HG03460 (cell line): ENCODE measurements at regions not wholly inside any gene's neighbourhood (a gene's known extent, or its start where the extent isn't known, plus 50 kb on each side); places are given as distances from the start of the nearest gene placed in this dataset.
"Not testable (repeated sequence)": the region's sequence is repeated elsewhere in the genome, so short reads cannot be mapped to it uniquely, and the experiment has no call there.

ENCODE experiments used
- ATAC-seq: cut with Tn5 transposase; IDR thresholded peaks from one replicate; pipeline ENCODE4 v1.9.1; 2021; ENCODE audit not compliant: unreplicated experiment

DNA sequence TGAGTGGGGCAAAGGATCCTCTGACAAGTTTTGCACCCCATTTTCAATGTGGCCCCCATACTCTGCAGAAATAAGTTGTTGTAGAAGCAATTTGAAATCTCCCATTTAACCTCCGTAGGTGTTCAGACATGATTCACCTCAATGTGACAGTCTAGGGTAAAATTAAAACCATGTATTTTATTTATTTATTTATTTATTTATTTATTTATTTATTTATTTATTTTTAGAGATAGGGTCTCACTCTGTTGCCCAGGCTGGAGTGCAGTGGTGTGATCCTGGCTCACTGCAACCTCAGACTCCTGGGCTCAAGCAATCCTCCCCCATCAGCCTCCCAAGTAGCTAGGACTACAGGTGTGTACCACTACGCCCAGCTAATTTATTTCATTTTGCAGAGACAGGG is 122.8 kb upstream of the PRKCQ start:
- not testable (repeated sequence) for ATAC-seq

DNA sequence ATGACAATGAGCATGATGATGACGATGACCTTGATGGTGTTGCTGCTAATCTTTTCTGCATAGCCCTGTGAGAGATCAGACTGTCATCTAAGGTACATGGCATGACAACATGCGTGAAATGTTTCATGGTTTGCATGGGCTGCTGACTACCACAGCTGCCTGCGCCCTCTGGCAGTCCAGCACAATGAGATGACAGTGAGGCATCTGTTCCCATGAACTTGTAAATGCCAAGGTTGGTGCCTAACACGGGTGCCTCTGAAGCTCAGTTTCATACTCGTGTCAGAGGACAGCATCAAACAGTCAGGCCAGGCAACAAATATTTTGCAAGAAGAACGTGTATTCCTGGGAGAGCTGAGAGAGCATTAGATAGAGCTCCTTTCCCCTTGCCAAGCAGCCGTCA is 122.0 kb upstream of the PRKCQ start:
- ATAC-seq, result no peak

DNA sequence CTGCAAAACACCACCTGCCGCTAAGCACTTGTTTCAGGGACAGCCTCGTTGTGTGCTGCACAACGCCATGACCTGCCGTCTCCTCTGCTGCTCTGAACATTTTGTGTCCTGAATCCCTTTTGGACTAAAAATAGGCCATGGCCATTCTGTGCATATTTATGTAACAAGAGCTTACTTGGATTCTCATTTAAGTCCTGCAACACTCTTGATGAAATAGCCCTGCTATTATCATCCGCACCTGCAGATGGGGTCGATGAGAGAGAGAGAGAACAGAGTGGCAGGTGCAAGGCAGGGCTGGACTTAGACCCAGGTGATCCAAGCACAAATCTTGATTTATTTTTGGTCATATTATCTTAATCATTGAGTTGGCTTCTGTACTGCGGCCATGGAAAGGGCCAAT is 121.2 kb upstream of the PRKCQ start:
- no peak for ATAC-seq

GRCh38 chr10:6700066-6700465 is 120.0 kb upstream of the PRKCQ start:
- no peak for ATAC-seq

GRCh38 chr10:6699336-6699735 is 119.3 kb upstream of the PRKCQ start:
- no peak for ATAC-seq

DNA sequence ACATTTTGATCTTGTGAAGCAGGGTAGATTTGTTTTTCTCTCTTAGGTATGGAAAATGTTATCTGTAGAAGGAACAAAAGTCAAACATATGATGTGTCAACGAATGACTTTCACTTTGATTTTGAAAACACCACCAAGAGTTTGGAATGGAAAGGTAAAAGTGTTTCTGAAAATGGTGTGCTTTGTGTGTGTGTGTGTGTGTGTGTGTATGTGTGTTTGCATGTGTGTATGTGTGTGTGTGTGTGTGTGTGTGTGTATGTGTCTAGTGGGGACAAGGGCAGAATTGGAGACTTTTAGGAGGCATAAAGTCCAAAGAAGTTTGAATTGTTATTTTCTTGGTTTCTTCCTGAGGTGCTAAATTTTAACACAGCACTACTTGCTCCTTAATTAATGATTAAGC is 115.4 kb upstream of the PRKCQ start:
- no peak for ATAC-seq

- no peak for ATAC-seq
Observed at GRCh38 chr10:6694447-6695140, 114.5 kb upstream of the PRKCQ start.

- ATAC-seq, result no peak
Observed at GRCh38 chr10:6692856-6693255, 112.8 kb upstream of the PRKCQ start.

DNA sequence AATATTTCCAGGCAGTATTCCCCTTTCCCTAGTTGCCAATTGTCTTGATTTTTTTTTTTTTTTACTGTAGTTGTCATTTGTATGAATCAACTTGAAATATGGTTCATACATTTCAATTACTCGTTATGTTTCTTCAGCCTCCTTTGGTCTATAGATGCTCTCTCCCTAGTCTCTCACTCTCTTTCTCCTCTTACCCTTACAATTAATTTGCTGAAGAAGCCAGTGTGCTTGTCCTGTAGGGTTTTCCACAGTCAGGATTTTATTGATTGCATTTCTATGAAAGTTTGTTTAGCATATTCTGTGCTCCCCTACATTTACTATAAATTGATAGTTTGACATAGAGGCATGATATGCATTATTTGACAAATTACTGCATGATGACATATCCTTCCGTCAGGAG is 112.0 kb upstream of the PRKCQ start:
- no peak for ATAC-seq

DNA sequence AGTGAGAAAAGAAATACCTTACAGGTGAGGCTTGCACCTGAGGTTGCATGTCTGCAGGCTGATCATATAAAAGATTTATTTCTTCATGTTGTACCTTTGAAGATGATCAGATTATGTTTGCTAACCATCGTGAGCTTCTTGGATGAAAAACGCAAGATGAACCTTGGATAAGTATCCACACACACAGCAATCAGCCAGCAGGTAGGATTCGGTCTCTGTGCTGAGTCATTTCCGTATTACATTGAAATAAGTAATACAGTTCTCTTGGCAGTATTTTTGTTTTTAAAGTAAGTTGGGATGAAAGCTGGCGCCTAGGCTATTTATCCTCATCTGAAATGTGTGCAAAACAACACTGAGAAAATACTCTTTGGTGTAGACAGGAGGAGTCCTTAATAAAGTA is 109.0 kb upstream of the PRKCQ start:
- no peak for ATAC-seq

DNA sequence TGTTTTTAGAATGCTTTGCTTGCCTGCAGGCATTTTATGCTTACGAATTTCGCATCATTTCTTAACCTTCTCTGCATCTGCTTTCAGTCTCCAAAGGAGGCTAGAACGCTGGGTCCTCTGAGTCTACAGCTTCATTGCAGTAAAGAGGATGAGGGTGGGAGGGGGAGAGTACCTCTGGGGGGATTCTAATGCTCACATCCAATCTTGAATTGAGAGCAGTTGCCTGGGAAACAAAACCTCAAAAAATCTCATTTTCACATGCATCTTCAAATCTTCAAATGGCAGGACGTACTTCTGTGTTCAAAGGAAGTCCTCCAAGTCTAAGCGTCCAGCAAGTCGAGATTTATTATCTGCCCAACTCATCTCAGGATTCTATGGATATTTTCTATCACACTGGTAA is 100.7 kb upstream of the PRKCQ start:
- no peak for ATAC-seq

DNA sequence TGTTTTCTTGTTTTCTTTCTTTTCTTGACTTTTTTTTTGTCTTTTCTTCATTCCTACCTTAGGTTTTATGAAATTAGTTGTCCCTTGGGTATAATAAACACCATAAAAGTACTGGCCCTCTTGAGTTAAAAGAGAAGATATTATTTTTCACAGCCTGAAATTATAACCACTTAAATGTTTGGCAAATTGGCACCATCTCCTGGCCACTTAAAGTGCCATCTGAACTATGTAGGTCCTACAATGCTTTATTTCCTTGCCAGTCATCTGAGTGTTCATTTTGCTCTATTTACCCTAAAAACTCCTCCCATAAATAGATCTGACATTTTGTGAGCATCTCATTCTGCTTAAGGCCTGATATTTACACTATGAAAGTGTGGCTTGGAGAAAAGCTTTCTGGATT is 98.9 kb upstream of the PRKCQ start:
- no peak for ATAC-seq

- ATAC-seq, result no peak
Observed at GRCh38 chr10:6678211-6678803, 98.2 kb upstream of the PRKCQ start.

DNA sequence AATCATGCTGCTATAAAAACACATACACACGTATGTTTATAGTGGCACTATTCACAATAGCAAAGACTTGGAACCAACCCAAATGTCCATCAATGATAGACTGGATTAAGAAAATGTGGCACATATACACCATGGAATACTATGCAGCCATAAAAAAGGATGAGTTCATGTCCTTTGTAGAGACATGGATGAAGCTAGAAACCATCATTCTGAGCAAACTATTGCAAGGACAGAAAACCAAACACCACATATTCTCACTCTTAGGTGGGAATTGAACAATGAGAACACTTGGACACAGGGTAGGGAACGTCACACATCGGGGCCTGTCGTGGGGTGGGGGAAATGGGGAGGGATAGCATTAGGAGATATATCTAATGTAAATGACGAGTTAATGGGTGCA is 97.1 kb upstream of the PRKCQ start:
- ATAC-seq, result not testable (repeated sequence)

- no peak for ATAC-seq
Observed at GRCh38 chr10:6674291-6674690, 94.2 kb upstream of the PRKCQ start.

DNA sequence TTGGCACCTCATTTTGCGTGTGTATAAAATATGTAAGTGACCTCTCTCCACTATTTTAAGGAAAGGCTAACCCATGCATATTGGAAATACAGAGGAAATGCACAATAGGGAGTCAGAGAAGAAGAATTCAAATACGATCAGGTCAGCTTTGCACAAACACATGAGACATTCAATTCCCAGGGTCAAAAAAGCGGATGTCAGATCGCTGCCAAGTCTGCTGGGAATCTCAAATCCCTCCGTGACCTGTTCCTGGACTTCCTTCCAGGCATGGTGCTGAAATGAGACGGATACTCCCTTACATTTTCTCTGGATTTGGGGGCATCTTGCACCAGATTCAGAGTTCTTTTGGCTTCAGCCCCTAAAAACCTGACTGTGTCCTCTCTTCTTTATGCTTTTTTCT is 91.9 kb upstream of the PRKCQ start:
- no peak for ATAC-seq

DNA sequence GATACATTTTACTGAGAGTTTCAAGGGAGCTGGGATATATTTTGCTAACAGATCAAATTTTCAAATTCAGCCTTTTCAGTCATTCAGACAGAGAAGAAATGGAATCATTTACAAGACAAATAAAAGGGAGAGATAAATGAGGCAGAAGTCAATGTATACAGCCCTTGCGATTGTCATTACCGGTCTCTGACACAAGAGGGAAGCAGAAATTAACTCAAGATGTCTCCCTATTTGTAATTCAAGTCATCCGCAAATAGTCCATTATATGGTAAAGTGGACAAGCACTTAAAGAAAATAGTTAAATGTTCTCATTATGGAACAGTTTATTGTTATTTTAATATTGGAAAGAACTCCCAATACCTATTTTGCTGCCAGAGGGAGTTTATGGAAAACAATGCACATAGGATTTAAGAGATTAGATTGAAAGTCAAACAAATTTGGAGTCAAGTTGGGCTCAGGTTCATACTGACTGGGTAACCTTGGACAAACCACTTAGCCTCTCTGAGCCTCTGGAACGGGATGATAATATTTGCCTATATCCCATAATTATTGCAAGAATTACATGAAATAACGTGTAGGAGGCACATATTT is 89.3 kb upstream of the PRKCQ start:
- ATAC-seq, result no peak

DNA sequence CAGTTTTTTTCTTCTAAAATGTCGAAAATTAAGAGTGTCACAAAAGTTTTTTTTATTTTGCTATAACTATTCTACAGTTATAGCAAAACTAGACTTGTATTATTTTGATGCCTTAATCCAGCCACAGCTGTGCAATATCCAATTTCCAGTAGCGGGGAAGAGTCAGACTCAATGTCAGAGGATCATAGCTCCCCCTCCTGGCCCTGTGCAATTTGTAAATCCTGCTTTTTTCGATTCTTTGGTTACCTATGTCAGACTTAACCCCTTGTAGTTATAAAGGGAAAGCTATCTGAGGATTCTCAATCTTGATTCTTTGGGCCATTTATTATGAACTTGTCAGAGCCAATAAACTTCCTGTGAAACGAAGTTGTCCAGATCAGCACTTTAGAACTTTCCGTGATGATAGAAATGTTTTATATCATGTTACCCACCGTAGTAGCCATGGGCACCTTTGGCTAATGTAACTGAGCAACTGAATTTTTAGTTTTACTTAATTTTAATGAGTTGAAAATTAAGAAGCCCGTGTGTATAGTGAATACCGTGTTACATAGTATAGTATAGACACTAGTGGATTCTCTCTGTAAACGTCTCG is 87.7 kb upstream of the PRKCQ start:
- no peak for ATAC-seq

GRCh38 chr10:6667150-6667549 is 87.1 kb upstream of the PRKCQ start:
- no peak for ATAC-seq

DNA sequence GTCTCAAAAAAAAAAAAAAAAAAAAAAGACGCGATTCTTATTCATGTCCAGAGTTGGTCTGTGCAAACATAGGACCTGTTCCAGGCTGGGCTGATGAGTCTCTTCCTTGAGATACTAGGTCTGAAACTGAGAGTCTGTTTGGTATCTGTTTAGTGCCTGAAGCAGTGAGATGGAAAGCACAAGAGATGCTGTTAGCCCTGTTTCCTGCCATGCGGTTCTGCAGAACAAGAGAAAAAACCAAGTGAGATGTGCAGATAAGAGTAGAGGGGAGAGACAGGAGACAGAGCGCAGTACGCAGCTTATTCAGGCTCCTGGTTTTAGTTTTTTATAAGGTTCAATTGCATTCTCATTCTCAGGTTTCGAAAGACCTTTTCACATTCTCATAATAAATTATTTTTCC is 85.8 kb upstream of the PRKCQ start:
- ATAC-seq, result no peak

GRCh38 chr10:6660460-6660859 is 80.4 kb upstream of the PRKCQ start:
- no peak for ATAC-seq

DNA sequence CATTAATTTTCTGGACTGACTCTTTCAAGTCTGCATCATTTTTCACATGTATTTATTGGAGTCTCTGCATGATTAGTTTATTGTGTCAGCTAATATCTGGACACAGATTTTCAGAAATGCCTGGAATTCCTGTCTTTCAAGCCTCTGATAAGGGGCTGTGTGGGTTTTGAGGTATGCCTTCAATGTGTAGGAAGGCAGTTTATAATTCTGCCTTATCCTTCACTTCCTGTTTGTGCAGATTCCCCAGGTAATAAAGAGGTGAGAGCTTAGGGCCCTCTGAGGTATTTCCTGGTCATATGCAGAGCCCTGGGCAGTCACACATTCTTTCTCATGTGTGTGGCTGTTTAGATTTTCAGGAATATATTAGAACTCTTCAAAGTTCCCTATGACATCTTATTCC is 79.4 kb upstream of the PRKCQ start:
- no peak for ATAC-seq
